ENCODE measurements at regions not wholly inside any gene's neighbourhood (a gene's known extent, or its start where the extent isn't known, plus 50 kb on each side); places are given as distances from the start of the nearest gene placed in this dataset.
"Not testable (repeated sequence)": the region's sequence is repeated elsewhere in the genome, so short reads cannot be mapped to it uniquely, and the experiment has no call there.

GRCh38 chr11:100600941-100601340 is 86.1 kb upstream of the ARHGAP42 start:
- TF ChIP-seq, protein P1, sequence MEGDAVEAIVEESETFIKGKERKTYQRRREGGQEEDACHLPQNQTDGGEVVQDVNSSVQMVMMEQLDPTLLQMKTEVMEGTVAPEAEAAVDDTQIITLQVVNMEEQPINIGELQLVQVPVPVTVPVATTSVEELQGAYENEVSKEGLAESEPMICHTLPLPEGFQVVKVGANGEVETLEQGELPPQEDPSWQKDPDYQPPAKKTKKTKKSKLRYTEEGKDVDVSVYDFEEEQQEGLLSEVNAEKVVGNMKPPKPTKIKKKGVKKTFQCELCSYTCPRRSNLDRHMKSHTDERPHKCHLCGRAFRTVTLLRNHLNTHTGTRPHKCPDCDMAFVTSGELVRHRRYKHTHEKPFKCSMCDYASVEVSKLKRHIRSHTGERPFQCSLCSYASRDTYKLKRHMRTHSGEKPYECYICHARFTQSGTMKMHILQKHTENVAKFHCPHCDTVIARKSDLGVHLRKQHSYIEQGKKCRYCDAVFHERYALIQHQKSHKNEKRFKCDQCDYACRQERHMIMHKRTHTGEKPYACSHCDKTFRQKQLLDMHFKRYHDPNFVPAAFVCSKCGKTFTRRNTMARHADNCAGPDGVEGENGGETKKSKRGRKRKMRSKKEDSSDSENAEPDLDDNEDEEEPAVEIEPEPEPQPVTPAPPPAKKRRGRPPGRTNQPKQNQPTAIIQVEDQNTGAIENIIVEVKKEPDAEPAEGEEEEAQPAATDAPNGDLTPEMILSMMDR (IDR thresholded peaks at IDR 0.05; ENCODE audit: insufficient read depth, missing control alignments): no peak
- FAIRE-seq (no peak), DNase-seq (ENCODE audit: insufficient read length, low spot score) (no peak)

- FAIRE-seq (no peak), DNase-seq (ENCODE audit: insufficient read length, low spot score) (no peak)
- TF ChIP-seq, protein P1 (IDR thresholded peaks at IDR 0.05; ENCODE audit: insufficient read depth, missing control alignments): no peak
Measured at GRCh38 chr11:100602716-100603115, 84.4 kb upstream of the ARHGAP42 start.

DNA sequence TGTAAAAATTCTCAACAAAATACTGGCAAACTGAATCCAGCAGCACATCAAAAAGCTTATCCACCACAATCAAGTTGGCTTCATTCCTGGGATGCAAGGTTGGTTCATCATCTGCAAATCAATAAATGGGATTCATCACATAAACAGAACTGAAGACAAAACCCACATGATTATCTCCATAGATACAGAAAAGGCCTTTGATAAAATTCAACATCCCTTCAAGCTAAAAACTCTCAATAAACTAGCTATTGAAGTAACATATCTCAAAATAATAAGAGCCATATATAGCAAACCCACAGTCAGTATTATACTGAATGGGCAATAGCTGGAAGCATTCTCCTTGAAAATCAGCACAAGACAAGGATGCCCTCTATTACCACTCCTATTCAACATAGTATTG is 79.3 kb upstream of the ARHGAP42 start:
- FAIRE-seq; DNase-seq (ENCODE audit: insufficient read length, low spot score): not testable (repeated sequence)

GRCh38 chr11:100612766-100613165 is 74.3 kb upstream of the ARHGAP42 start:
- DNase-seq (ENCODE audit: insufficient read length, low spot score) (no peak), FAIRE-seq (no peak)

GRCh38 chr11:100618914-100619313 is 68.2 kb upstream of the ARHGAP42 start:
- no peak for FAIRE-seq
- TF ChIP-seq, protein P1 (IDR thresholded peaks at IDR 0.05; ENCODE audit: insufficient read depth, missing control alignments): no peak
- DNase-seq (ENCODE audit: insufficient read length, low spot score): no peak

More at GRCh38 chr11:100612766-100613165, 74.3 kb upstream of the ARHGAP42 start:
- TF ChIP-seq, protein P1 (IDR thresholded peaks at IDR 0.05; ENCODE audit: insufficient read depth, missing control alignments): no peak

DNA sequence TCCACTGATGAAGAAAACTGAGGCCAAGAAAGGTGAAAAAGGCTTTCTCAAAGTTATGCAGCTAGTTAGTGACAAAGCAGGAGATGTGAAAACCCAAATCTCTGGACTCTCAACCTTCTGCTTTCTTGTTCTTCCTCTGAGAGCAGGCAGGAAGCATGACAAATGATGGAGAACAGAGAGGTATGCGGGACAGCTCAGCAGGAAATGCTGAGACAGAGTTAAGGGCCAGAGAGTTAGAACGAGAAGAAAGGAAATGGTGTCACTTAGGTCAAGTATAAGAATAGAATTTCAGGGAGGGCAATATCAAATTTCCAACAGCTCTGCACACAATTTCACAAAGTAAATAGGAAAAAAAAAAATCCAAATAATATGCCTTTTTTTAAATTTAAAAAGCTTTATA is 67.6 kb upstream of the ARHGAP42 start:
- FAIRE-seq (no peak), DNase-seq (ENCODE audit: insufficient read length, low spot score) (no peak)
- TF ChIP-seq, protein P1 (IDR thresholded peaks at IDR 0.05; ENCODE audit: insufficient read depth, missing control alignments): no peak

DNA sequence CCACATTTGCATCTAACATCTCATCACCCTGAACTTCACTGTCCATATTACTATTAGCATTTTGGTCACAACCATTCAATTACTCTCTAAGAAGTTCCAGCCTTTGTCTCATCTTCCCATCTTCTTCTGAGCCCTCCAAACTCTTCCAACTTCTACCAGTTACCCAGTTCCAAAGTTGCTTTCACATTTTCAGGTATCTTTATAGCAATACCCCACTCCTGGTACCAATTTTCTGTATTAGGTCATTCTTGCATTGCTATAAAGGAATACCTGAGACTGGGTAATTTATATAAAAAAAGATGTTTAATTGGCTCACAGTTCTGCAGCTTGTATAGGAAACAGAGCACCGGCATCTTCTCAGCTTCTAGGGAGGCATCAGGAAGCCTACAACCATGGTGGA is 64.7 kb upstream of the ARHGAP42 start:
- TF ChIP-seq, protein P1 (IDR thresholded peaks at IDR 0.05; ENCODE audit: insufficient read depth, missing control alignments): no peak
- DNase-seq (ENCODE audit: insufficient read length, low spot score): no peak
- no peak for FAIRE-seq

- TF ChIP-seq, protein P1 (IDR thresholded peaks at IDR 0.05; ENCODE audit: insufficient read depth, missing control alignments): no peak
- FAIRE-seq (no peak), DNase-seq (ENCODE audit: insufficient read length, low spot score) (no peak)
Measured at GRCh38 chr11:100624346-100624745, 62.7 kb upstream of the ARHGAP42 start.

Data from D721Med (cell line).